ENCODE measurements at regions not wholly inside any gene's neighbourhood (a gene's known extent, or its start where the extent isn't known, plus 50 kb on each side); places are given as distances from the start of the nearest gene placed in this dataset.
A peak's percentile ranks its signal among the peaks of the same experiment; 100 is the strongest.

- Histone ChIP-seq H3K4me1 (ENCODE audit: insufficient read depth, low read length) (no peaks in the 10 kb centered on the region), H3K9me3 (ENCODE audit: low read depth, low read length) (no peaks in the 10 kb centered on the region), H3K36me3 (ENCODE audit: insufficient read depth, low read length) (no peaks in the 10 kb centered on the region), H3K4me2 (ENCODE audit: insufficient read depth, low read length) (no peak overlapping the region), H3K27me3 (ENCODE audit: insufficient read depth, low read length) (no peaks in the 10 kb centered on the region), H3K4me3 (ENCODE audit: insufficient read depth, low read length) (no peak overlapping the region), H4K20me1 (ENCODE audit: insufficient read depth, low read length) (no peaks in the 10 kb centered on the region), H3K27ac (ENCODE audit: low read depth, low read length) (no peak overlapping the region), H3K79me2 (ENCODE audit: insufficient read depth, low read length) (no peaks in the 10 kb centered on the region), H2AFZ (ENCODE audit: low read length) (no peak overlapping the region)
- no peak for TF ChIP-seq CTCF (IDR thresholded peaks at IDR 0.05; ENCODE audit: extremely low read depth, low read depth, low read length)
- no peak for DNase-seq (ENCODE audit: insufficient read length, low spot score, missing footprints)
Measured at GRCh38 chr12:34215213-34215892, 193.1 kb downstream of the ALG10 start.

DNA sequence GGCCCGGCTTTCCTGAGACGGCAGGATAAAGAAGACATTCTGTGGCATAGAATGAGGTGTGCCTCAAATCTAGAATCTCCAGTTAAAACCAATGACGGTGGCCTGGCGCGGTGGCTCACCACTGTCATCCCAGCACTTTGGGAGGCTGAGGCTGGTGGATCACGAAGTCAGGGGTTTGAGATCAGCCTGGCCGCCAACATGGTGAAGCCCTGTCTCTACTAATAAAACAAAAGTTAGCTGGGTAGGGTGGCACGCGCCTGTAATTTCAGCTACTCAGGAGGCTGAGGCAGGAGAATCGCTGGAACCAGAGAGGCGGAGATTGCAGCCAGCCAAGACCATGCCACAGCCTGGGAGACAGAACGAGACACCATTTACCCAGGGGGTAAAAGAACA is 193.6 kb downstream of the ALG10 start:
- Histone ChIP-seq H3K4me2 (ENCODE audit: insufficient read depth, low read length) (no peak overlapping the region), H3K27ac (ENCODE audit: low read depth, low read length) (no peak overlapping the region), H4K20me1 (ENCODE audit: insufficient read depth, low read length) (no peaks in the 10 kb centered on the region), H3K9me3 (ENCODE audit: low read depth, low read length) (no peaks in the 10 kb centered on the region), H3K36me3 (ENCODE audit: insufficient read depth, low read length) (no peaks in the 10 kb centered on the region), H3K79me2 (ENCODE audit: insufficient read depth, low read length) (no peaks in the 10 kb centered on the region), H2AFZ (ENCODE audit: low read length) (no peak overlapping the region), H3K4me1 (ENCODE audit: insufficient read depth, low read length) (no peaks in the 10 kb centered on the region), H3K4me3 (ENCODE audit: insufficient read depth, low read length) (no peak overlapping the region), H3K27me3 (ENCODE audit: insufficient read depth, low read length) (no peaks in the 10 kb centered on the region)
- no peak for TF ChIP-seq CTCF (IDR thresholded peaks at IDR 0.05; ENCODE audit: extremely low read depth, low read depth, low read length)
- no peak for DNase-seq (ENCODE audit: insufficient read length, low spot score, missing footprints)

GRCh38 chr12:34217660-34218059 is 195.4 kb downstream of the ALG10 start:
- DNase-seq (ENCODE audit: insufficient read length, low spot score, missing footprints): no peak
- no peaks in the 10 kb centered on the region for H3K36me3 ChIP-seq (ENCODE audit: insufficient read depth, low read length)
- no peaks in the 10 kb centered on the region for H3K79me2 ChIP-seq (ENCODE audit: insufficient read depth, low read length)
- H3K27ac ChIP-seq (ENCODE audit: low read depth, low read length): no peak overlapping the region
- H3K27me3 ChIP-seq (ENCODE audit: insufficient read depth, low read length): no peaks in the 10 kb centered on the region
- H2AFZ ChIP-seq (ENCODE audit: low read length): no peak overlapping the region
- no peaks in the 10 kb centered on the region for H3K4me1 ChIP-seq (ENCODE audit: insufficient read depth, low read length)
- H3K9me3 ChIP-seq (ENCODE audit: low read depth, low read length): no peaks in the 10 kb centered on the region
- H3K4me3 ChIP-seq (ENCODE audit: insufficient read depth, low read length): no peak overlapping the region
- H4K20me1 ChIP-seq (ENCODE audit: insufficient read depth, low read length): no peaks in the 10 kb centered on the region
- no peak for TF ChIP-seq CTCF (IDR thresholded peaks at IDR 0.05; ENCODE audit: extremely low read depth, low read depth, low read length)
- H3K4me2 ChIP-seq (ENCODE audit: insufficient read depth, low read length): no peak overlapping the region

DNA sequence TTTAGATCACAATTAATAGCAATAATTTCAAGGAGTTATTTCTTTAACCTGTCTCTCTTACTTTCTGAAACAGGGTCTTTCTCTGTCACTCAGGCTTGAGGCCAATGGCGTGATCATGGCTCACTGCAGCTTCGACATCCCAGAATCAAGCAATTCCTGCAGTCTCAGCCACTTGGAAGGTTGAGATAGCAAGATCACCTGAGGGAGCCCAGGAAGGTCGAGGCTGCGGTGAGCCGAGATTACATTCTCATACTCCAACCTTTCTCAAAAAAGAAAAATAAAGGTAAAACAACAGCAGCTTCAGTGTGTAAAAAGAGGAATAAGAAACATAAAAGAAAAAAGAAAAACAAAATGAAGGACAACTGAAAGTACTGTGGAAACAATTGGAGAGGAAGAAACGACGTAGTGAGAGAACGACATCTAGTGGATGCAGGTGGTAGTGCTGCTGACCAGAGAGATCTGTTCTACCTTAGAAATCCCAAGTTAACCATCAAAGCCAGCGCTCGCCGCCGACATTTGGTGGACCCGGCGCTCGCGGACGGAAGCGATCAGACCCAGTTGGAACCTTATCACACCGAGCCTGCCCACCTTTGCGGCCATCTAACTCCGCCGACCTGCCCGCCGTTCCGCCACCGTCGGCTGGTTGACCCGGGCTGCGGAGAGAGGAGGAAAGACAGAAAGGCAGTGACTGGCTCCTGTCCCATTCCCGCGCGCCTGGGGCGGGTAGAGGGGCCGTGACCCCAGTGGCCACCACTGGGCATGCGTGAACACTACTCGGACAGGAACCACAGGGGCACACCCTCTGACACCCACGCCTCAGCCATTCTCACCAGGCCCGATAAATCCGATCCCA is 196.1 kb downstream of the ALG10 start:
- H3K4me3 ChIP-seq (ENCODE audit: insufficient read depth, low read length): peak overlapping the region; percentile 56
- no peaks in the 10 kb centered on the region for H4K20me1 ChIP-seq (ENCODE audit: insufficient read depth, low read length)
- peak overlapping the region; percentile 78 for H2AFZ ChIP-seq (ENCODE audit: low read length)
- H3K27me3 ChIP-seq (ENCODE audit: insufficient read depth, low read length): no peaks in the 10 kb centered on the region
- H3K79me2 ChIP-seq (ENCODE audit: insufficient read depth, low read length): no peaks in the 10 kb centered on the region
- peak overlapping the region; percentile 70 for H3K4me2 ChIP-seq (ENCODE audit: insufficient read depth, low read length)
- peak; percentile 84 for DNase-seq (ENCODE audit: insufficient read length, low spot score, missing footprints)
- H3K4me1 ChIP-seq (ENCODE audit: insufficient read depth, low read length): no peaks in the 10 kb centered on the region
- H3K27ac ChIP-seq (ENCODE audit: low read depth, low read length): no peak overlapping the region
- no peaks in the 10 kb centered on the region for H3K9me3 ChIP-seq (ENCODE audit: low read depth, low read length)
- peak; percentile 77 for TF ChIP-seq CTCF (IDR thresholded peaks at IDR 0.05; ENCODE audit: extremely low read depth, low read depth, low read length)
- H3K36me3 ChIP-seq (ENCODE audit: insufficient read depth, low read length): no peaks in the 10 kb centered on the region
